Fibroblast of the conjunctiva (primary cell): ENCODE measurements at regions not wholly inside any gene's neighbourhood (a gene's known extent, or its start where the extent isn't known, plus 50 kb on each side); places are given as distances from the start of the nearest gene placed in this dataset.

Source experiments
- DNase-seq: peaks from one replicate; pipeline ENCODE4 v3.0.0-alpha.2; 2010; ENCODE audit warnings: low read depth

- no peak for DNase-seq
These were observed 193.0 kb upstream of the TSHZ2 start for GRCh38 chr20:52779125-52779524.

GRCh38 chr20:52777171-52777570, 195.0 kb upstream of the TSHZ2 start:
- DNase-seq, result no peak

- DNase-seq, result no peak
These were observed 196.4 kb upstream of the TSHZ2 start for GRCh38 chr20:52775786-52776185.

- DNase-seq, result no peak
These were observed 203.5 kb upstream of the TSHZ2 start for GRCh38 chr20:52768694-52769093.

- DNase-seq, result no peak
These were observed 205.3 kb upstream of the TSHZ2 start for GRCh38 chr20:52766645-52767435.

GRCh38 chr20:52763321-52763853, 208.8 kb upstream of the TSHZ2 start:
- DNase-seq, result no peak

- DNase-seq, result no peak
These were observed 210.3 kb upstream of the TSHZ2 start for GRCh38 chr20:52761867-52762266.

GRCh38 chr20:52760791-52761190, 211.4 kb upstream of the TSHZ2 start:
- DNase-seq, result no peak

GRCh38 chr20:52757411-52757810, 214.7 kb upstream of the TSHZ2 start:
- DNase-seq, result no peak

GRCh38 chr20:52755744-52756143, 216.4 kb upstream of the TSHZ2 start:
- no peak for DNase-seq

GRCh38 chr20:52754366-52754765, 217.8 kb upstream of the TSHZ2 start:
- DNase-seq, result no peak

GRCh38 chr20:52752023-52752422, 220.1 kb upstream of the TSHZ2 start:
- DNase-seq, result no peak

GRCh38 chr20:52751571-52751970, 220.6 kb upstream of the TSHZ2 start:
- DNase-seq, result no peak

- no peak for DNase-seq
These were observed 222.2 kb upstream of the TSHZ2 start for GRCh38 chr20:52749938-52750337.

GRCh38 chr20:52748990-52749389, 223.2 kb upstream of the TSHZ2 start:
- DNase-seq, result no peak

GRCh38 chr20:52748285-52748932, 223.7 kb upstream of the TSHZ2 start:
- peak; percentile 1 for DNase-seq

- DNase-seq, result peak; percentile 3
These were observed 224.3 kb upstream of the TSHZ2 start for GRCh38 chr20:52747845-52748284.

- DNase-seq, result no peak
These were observed 225.4 kb upstream of the TSHZ2 start for GRCh38 chr20:52746770-52747169.

- DNase-seq, result no peak
These were observed 226.0 kb upstream of the TSHZ2 start for GRCh38 chr20:52746190-52746589.

GRCh38 chr20:52744441-52744840, 227.7 kb upstream of the TSHZ2 start:
- no peak for DNase-seq

- no peak for DNase-seq
These were observed 234.1 kb upstream of the TSHZ2 start for GRCh38 chr20:52738081-52738480.

GRCh38 chr20:52736507-52736906, 235.7 kb upstream of the TSHZ2 start:
- DNase-seq, result no peak

- DNase-seq, result no peak
These were observed 241.1 kb upstream of the TSHZ2 start for GRCh38 chr20:52731093-52731492.
